ENCODE measurements at regions not wholly inside any gene's neighbourhood (a gene's known extent, or its start where the extent isn't known, plus 50 kb on each side); places are given as distances from the start of the nearest gene placed in this dataset.

GRCh38 chr9:126056312-126057021 lies 270.2 kb upstream of the MVB12B start:
- WGBS (ENCODE audit: insufficient coverage, insufficient replicate concordance, low lambda C conversion rate, missing lambda C conversion rate), result 41% methylated on average over 10 of the region's 10 CpGs
- in situ Hi-C loops (cut with MboI), result no loop called here
- TF ChIP-seq EP300 (IDR thresholded peaks at IDR 0.05; ENCODE audit: borderline replicate concordance in 1 of 2, control insufficient read depth in 1 of 2, low read depth in 2 of 2, low read length in 2 of 2), result no peak
- TF ChIP-seq CBX5 (IDR thresholded peaks at IDR 0.05; ENCODE audit: low read depth), result no peak
- no peak for TF ChIP-seq MTA3 (IDR thresholded peaks at IDR 0.05; ENCODE audit: borderline replicate concordance, low read length)
- TF ChIP-seq FOS (IDR thresholded peaks at IDR 0.05; ENCODE audit: borderline replicate concordance, extremely low read depth, insufficient read length), result no peak
- no peak for TF ChIP-seq RELB (IDR thresholded peaks at IDR 0.05; ENCODE audit: low read depth)
- TF ChIP-seq SIN3A (IDR thresholded peaks at IDR 0.05; ENCODE audit: low read depth, low read length), result no peak
- TF ChIP-seq, protein P1, sequence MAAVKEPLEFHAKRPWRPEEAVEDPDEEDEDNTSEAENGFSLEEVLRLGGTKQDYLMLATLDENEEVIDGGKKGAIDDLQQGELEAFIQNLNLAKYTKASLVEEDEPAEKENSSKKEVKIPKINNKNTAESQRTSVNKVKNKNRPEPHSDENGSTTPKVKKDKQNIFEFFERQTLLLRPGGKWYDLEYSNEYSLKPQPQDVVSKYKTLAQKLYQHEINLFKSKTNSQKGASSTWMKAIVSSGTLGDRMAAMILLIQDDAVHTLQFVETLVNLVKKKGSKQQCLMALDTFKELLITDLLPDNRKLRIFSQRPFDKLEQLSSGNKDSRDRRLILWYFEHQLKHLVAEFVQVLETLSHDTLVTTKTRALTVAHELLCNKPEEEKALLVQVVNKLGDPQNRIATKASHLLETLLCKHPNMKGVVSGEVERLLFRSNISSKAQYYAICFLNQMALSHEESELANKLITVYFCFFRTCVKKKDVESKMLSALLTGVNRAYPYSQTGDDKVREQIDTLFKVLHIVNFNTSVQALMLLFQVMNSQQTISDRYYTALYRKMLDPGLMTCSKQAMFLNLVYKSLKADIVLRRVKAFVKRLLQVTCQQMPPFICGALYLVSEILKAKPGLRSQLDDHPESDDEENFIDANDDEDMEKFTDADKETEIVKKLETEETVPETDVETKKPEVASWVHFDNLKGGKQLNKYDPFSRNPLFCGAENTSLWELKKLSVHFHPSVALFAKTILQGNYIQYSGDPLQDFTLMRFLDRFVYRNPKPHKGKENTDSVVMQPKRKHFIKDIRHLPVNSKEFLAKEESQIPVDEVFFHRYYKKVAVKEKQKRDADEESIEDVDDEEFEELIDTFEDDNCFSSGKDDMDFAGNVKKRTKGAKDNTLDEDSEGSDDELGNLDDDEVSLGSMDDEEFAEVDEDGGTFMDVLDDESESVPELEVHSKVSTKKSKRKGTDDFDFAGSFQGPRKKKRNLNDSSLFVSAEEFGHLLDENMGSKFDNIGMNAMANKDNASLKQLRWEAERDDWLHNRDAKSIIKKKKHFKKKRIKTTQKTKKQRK (IDR thresholded peaks at IDR 0.05; ENCODE audit: low read depth, low read length), result no peak
- no peak for TF ChIP-seq CUX1 (IDR thresholded peaks at IDR 0.05; ENCODE audit: insufficient replicate concordance, low read depth, low read length)
- TF ChIP-seq USF1 (IDR thresholded peaks at IDR 0.05; ENCODE audit: borderline replicate concordance, extremely low read length, insufficient read depth, low read depth, low read length), result no peak
- no peak for TF ChIP-seq ASH2L (IDR thresholded peaks at IDR 0.05; ENCODE audit: borderline replicate concordance, low read depth)
- no peak for TF ChIP-seq ZNF384 (IDR thresholded peaks at IDR 0.05; ENCODE audit: borderline replicate concordance, low read depth, low read length)
- no peak for TF ChIP-seq STAT3 (IDR thresholded peaks at IDR 0.05; ENCODE audit: low read depth, low read length)

More at GRCh38 chr9:126056312-126057021, 270.2 kb upstream of the MVB12B start:
- ChIA-PET RAD21 (ENCODE audit: unreplicated experiment) (no interaction called here), SMC1A (ENCODE audit: uncharacterized antibody, unreplicated experiment) (no interaction called here), CTCF (no interaction called here), POLR2A (no interaction called here)
- Histone ChIP-seq H3K9me3 (replicated peaks; ENCODE audit: control insufficient read depth, insufficient read depth, low read length) (no peaks in the 10 kb centered on the region), H3K9ac (ENCODE audit: control insufficient read depth, insufficient read depth, low read length) (no peak overlapping the region), H3K27ac (ENCODE audit: control insufficient read depth, insufficient read depth) (no peak overlapping the region), H3K4me2 (ENCODE audit: control insufficient read depth, insufficient read depth) (no peak overlapping the region), H3K4me3 (no peak overlapping the region), H2AFZ (ENCODE audit: control insufficient read depth, low read depth, low read length) (no peak overlapping the region), H3K36me3 (ENCODE audit: control insufficient read depth in 2 of 2, insufficient read depth in 2 of 2, low read length in 1 of 2) (no peaks in the 10 kb centered on the region), H3K27me3 (replicated peaks in 1 of 2; ENCODE audit: control insufficient read depth in 2 of 2, insufficient read depth in 2 of 2, low read length in 1 of 2) (peaks cover 0 to 3% of the 10 kb centered on the region in 2 experiments; a peak in 3 of 4 replicates), H3K4me1 (ENCODE audit: control insufficient read depth, insufficient read depth, low read length) (no peaks in the 10 kb centered on the region), H4K20me1 (ENCODE audit: control insufficient read depth, insufficient read depth) (no peaks in the 10 kb centered on the region), H3K79me2 (ENCODE audit: control insufficient read depth, insufficient read depth, low read length) (no peaks in the 10 kb centered on the region)
- no TSS peak for BruUV-seq (replicated peaks)
- no peak for FAIRE-seq
- DNase-seq (ENCODE audit: low read depth, low spot score), result no peak
- intact Hi-C loops (cut with micrococcal nuclease; ENCODE audit: unreplicated experiment), result no loop called here
- ATAC-seq, result no peak

Data from GM12878 (cell line).